ENCODE measurements at regions not wholly inside any gene's neighbourhood (a gene's known extent, or its start where the extent isn't known, plus 50 kb on each side); places are given as distances from the start of the nearest gene placed in this dataset.

DNA sequence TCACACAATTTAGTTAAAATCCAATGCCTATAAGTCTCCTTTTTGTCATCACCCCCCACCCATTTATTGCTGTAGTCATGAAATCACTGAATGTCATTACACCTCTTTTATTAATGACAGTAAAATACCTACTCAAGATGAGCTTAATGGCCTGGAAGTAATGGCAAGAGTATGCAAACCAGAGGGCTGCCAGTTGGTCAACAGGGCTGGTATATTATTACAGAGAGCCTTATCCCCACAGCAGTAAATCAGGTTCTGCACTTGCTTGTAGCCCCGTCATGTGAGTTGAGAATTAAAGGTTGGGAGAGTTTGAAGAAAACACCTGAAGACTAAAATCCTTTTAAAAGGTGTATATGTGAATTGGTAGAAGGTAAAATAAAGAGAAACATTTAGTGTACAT is 372.4 kb downstream of the MAT2B start:
- TF ChIP-seq SNAI2 (CRISPR knock-in tag; IDR thresholded peaks at IDR 0.05): no peak
- TF ChIP-seq TCF4 (CRISPR knock-in tag; IDR thresholded peaks at IDR 0.05; ENCODE audit: borderline replicate concordance): no peak
- TF ChIP-seq CSDC2 (CRISPR knock-in tag; IDR thresholded peaks at IDR 0.05): no peak
- TF ChIP-seq, protein P1, sequence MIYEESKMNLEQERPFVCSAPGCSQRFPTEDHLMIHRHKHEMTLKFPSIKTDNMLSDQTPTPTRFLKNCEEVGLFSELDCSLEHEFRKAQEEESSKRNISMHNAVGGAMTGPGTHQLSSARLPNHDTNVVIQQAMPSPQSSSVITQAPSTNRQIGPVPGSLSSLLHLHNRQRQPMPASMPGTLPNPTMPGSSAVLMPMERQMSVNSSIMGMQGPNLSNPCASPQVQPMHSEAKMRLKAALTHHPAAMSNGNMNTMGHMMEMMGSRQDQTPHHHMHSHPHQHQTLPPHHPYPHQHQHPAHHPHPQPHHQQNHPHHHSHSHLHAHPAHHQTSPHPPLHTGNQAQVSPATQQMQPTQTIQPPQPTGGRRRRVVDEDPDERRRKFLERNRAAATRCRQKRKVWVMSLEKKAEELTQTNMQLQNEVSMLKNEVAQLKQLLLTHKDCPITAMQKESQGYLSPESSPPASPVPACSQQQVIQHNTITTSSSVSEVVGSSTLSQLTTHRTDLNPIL (CRISPR knock-in tag; IDR thresholded peaks at IDR 0.05; ENCODE audit: low read depth): no peak
- TF ChIP-seq ZNF70 (CRISPR knock-in tag; IDR thresholded peaks at IDR 0.05): no peak
- no peak for TF ChIP-seq OSR1 (CRISPR knock-in tag; IDR thresholded peaks at IDR 0.05)
- no peak for TF ChIP-seq BACH2 (CRISPR knock-in tag; IDR thresholded peaks at IDR 0.05; ENCODE audit: borderline replicate concordance)
- TF ChIP-seq ESRRG (CRISPR knock-in tag; IDR thresholded peaks at IDR 0.05): no peak
- no peak for TF ChIP-seq ZFP30 (CRISPR knock-in tag; IDR thresholded peaks at IDR 0.05)
- TF ChIP-seq GLIS3 (CRISPR knock-in tag; IDR thresholded peaks at IDR 0.05): no peak
- no peak for TF ChIP-seq ZC3H10 (CRISPR knock-in tag; IDR thresholded peaks at IDR 0.05)
- no peak for TF ChIP-seq RARB (CRISPR knock-in tag; IDR thresholded peaks at IDR 0.05)
- TF ChIP-seq, protein P2, sequence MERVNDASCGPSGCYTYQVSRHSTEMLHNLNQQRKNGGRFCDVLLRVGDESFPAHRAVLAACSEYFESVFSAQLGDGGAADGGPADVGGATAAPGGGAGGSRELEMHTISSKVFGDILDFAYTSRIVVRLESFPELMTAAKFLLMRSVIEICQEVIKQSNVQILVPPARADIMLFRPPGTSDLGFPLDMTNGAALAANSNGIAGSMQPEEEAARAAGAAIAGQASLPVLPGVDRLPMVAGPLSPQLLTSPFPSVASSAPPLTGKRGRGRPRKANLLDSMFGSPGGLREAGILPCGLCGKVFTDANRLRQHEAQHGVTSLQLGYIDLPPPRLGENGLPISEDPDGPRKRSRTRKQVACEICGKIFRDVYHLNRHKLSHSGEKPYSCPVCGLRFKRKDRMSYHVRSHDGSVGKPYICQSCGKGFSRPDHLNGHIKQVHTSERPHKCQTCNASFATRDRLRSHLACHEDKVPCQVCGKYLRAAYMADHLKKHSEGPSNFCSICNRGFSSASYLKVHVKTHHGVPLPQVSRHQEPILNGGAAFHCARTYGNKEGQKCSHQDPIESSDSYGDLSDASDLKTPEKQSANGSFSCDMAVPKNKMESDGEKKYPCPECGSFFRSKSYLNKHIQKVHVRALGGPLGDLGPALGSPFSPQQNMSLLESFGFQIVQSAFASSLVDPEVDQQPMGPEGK (CRISPR knock-in tag; IDR thresholded peaks at IDR 0.05; ENCODE audit: borderline replicate concordance): no peak
- TF ChIP-seq ISL1 (CRISPR knock-in tag; IDR thresholded peaks at IDR 0.05): no peak
- TF ChIP-seq TOX (CRISPR knock-in tag; IDR thresholded peaks at IDR 0.05; ENCODE audit: borderline replicate concordance): no peak
- no peak for TF ChIP-seq ZFP3 (CRISPR knock-in tag; IDR thresholded peaks at IDR 0.05)
- TF ChIP-seq ZNF565 (CRISPR knock-in tag; conservative IDR thresholded peaks at IDR 0.05; ENCODE audit: low read depth): no peak
- no peak for ATAC-seq

GRCh38 chr5:163878490-163878889 is 373.1 kb downstream of the MAT2B start:
- no peak for ATAC-seq
- TF ChIP-seq ESRRG (CRISPR knock-in tag; IDR thresholded peaks at IDR 0.05) (no peak), CSDC2 (CRISPR knock-in tag; IDR thresholded peaks at IDR 0.05) (no peak), POU6F1 (CRISPR knock-in tag; IDR thresholded peaks at IDR 0.05; ENCODE audit: borderline replicate concordance, low read depth) (no peak), TOX (CRISPR knock-in tag; IDR thresholded peaks at IDR 0.05; ENCODE audit: borderline replicate concordance) (no peak), ZNF565 (CRISPR knock-in tag; conservative IDR thresholded peaks at IDR 0.05; ENCODE audit: low read depth) (no peak)
- TF ChIP-seq, protein P2 (CRISPR knock-in tag; IDR thresholded peaks at IDR 0.05; ENCODE audit: borderline replicate concordance): no peak

DNA sequence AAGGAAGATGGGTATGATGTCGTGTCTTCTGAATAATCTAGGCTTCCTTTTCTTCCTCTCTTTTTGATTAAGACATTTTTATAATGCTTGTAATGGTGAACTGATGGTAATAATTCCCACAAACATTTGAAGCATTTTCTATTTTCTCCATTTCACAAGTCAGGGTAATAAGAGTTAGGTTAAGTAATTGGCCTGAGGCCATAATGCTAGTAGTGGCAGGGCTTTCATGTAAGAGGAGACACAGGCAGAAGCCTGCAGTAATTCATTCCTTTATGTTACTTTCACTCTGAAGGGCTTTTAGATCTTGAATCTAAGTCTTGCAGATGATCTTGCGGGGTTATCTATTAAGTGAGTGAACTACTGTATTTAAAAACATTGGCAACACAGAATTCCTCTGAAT is 374.9 kb downstream of the MAT2B start:
- ATAC-seq: peak; percentile 49; the same call in 2 of the 3 replicates
- TF ChIP-seq ZFP3 (CRISPR knock-in tag; IDR thresholded peaks at IDR 0.05) (no peak), ISL1 (CRISPR knock-in tag; IDR thresholded peaks at IDR 0.05) (peak; percentile 78)

DNA sequence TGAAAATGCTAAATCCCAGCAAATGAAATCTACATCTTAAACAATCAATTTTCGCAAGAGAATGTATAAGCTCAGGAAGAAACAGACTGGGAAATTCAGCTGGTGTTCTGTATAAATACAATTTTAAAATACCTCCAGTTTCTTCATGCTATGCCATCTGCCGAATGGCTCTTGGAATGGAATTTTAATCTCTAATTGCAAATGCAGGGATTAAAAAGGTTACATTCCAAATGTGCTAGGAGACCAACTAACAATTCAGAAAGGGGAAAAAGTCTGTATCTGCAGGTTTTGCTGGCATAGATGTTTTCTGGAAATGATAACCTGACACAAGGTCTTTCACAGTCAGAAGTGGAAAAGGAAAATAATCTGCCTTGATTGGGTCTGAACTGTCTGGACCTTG is 379.7 kb downstream of the MAT2B start:
- peak; percentile 44; the same call in 1 of the 2 replicates for TF ChIP-seq ISL1 (CRISPR knock-in tag; IDR thresholded peaks at IDR 0.05)
- TF ChIP-seq ZNF8 (CRISPR knock-in tag; IDR thresholded peaks at IDR 0.05): no peak
- no peak for TF ChIP-seq ZFP30 (CRISPR knock-in tag; IDR thresholded peaks at IDR 0.05)
- no peak for TF ChIP-seq RARB (CRISPR knock-in tag; IDR thresholded peaks at IDR 0.05)
- no peak for TF ChIP-seq TCF4 (CRISPR knock-in tag; IDR thresholded peaks at IDR 0.05; ENCODE audit: borderline replicate concordance)
- ATAC-seq: no peak

GRCh38 chr5:163887854-163888253 is 382.4 kb downstream of the MAT2B start:
- ATAC-seq: no peak
- no peak for TF ChIP-seq ARNTL (CRISPR knock-in tag; IDR thresholded peaks at IDR 0.05; ENCODE audit: borderline replicate concordance, low read depth)
- no peak for TF ChIP-seq ZFP30 (CRISPR knock-in tag; IDR thresholded peaks at IDR 0.05)
- no peak for TF ChIP-seq TOX (CRISPR knock-in tag; IDR thresholded peaks at IDR 0.05; ENCODE audit: borderline replicate concordance)
- no peak for TF ChIP-seq ZNF565 (CRISPR knock-in tag; conservative IDR thresholded peaks at IDR 0.05; ENCODE audit: low read depth)
- no peak for TF ChIP-seq ZNF70 (CRISPR knock-in tag; IDR thresholded peaks at IDR 0.05)
- TF ChIP-seq CSDC2 (CRISPR knock-in tag; IDR thresholded peaks at IDR 0.05): no peak
- no peak for TF ChIP-seq SNAI2 (CRISPR knock-in tag; IDR thresholded peaks at IDR 0.05)
- TF ChIP-seq TCF4 (CRISPR knock-in tag; IDR thresholded peaks at IDR 0.05; ENCODE audit: borderline replicate concordance): no peak
- TF ChIP-seq, protein P3, sequence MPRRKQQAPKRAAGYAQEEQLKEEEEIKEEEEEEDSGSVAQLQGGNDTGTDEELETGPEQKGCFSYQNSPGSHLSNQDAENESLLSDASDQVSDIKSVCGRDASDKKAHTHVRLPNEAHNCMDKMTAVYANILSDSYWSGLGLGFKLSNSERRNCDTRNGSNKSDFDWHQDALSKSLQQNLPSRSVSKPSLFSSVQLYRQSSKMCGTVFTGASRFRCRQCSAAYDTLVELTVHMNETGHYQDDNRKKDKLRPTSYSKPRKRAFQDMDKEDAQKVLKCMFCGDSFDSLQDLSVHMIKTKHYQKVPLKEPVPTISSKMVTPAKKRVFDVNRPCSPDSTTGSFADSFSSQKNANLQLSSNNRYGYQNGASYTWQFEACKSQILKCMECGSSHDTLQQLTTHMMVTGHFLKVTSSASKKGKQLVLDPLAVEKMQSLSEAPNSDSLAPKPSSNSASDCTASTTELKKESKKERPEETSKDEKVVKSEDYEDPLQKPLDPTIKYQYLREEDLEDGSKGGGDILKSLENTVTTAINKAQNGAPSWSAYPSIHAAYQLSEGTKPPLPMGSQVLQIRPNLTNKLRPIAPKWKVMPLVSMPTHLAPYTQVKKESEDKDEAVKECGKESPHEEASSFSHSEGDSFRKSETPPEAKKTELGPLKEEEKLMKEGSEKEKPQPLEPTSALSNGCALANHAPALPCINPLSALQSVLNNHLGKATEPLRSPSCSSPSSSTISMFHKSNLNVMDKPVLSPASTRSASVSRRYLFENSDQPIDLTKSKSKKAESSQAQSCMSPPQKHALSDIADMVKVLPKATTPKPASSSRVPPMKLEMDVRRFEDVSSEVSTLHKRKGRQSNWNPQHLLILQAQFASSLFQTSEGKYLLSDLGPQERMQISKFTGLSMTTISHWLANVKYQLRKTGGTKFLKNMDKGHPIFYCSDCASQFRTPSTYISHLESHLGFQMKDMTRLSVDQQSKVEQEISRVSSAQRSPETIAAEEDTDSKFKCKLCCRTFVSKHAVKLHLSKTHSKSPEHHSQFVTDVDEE (CRISPR knock-in tag; IDR thresholded peaks at IDR 0.05): no peak
- no peak for TF ChIP-seq POU6F1 (CRISPR knock-in tag; IDR thresholded peaks at IDR 0.05; ENCODE audit: borderline replicate concordance, low read depth)

Data from SK-N-SH treated with all-trans-retinoic acid at 6 μM for 48 hours (cell line).